Heart left ventricle (tissue), 16 donors: ENCODE measurements at regions not wholly inside any gene's neighbourhood (a gene's known extent, or its start where the extent isn't known, plus 50 kb on each side); places are given as distances from the start of the nearest gene placed in this dataset.

Experiments
- ATAC-seq, 4 donors: fragments of 200-7000 bp; cut with Tn5 transposase; one replicate each; pipeline ENCODE4 v1.9.1; 2020 to 2022; ENCODE audit warnings: moderate library complexity in 4 of 4, mild to moderate bottlenecking in 3 of 4, moderate number of reproducible peaks in 1 of 4
- DNase-seq, 5 donors: peaks; one replicate each; pipeline ENCODE4 v3.0.0-alpha.2; 2020
- H3K27ac ChIP-seq, 12 donors: fragments of 200-600 bp; sonication (generic) in 4 of 12; one replicate each; pipeline versions ENCODE4 v1.5.0 to v1.8.0; 2016 to 2022; ENCODE audit warnings: mild to moderate bottlenecking in 2 of 12
- H3K27me3 ChIP-seq, 9 donors: fragments of 200-600 bp; sonication (generic) in 2 of 9; one replicate each; pipeline versions ENCODE4 v1.5.1 to v1.8.0; 2016 to 2022; ENCODE audit warnings: mild to moderate bottlenecking in 3 of 9
- H3K36me3 ChIP-seq, 9 donors: fragments of 200-600 bp; sonication (generic) in 2 of 9; one replicate each; pipeline versions ENCODE4 v1.5.0 to v1.8.0; 2018 to 2022; ENCODE audit warnings: mild to moderate bottlenecking in 2 of 9
- H3K4me1 ChIP-seq, 12 donors: fragments of 200-600 bp; sonication (generic) in 4 of 12; one replicate each; pipeline versions ENCODE4 v1.5.0 to v1.8.0; 2016 to 2022; ENCODE audit warnings: mild to moderate bottlenecking in 3 of 12
- H3K4me3 ChIP-seq, 12 donors: fragments of 200-600 bp; sonication (generic) in 4 of 12; one replicate each; pipeline versions ENCODE4 v1.5.0 to v1.8.0; 2017 to 2022; ENCODE audit warnings: mild to moderate bottlenecking in 9 of 12, moderate library complexity in 4 of 12
- H3K9me3 ChIP-seq, 12 donors: fragments of 200-600 bp; sonication (generic) in 4 of 12; one replicate each; pipeline versions ENCODE4 v1.5.0 to v1.8.0; 2016 to 2022; ENCODE audit warnings: mild to moderate bottlenecking in 1 of 12
- POLR2A ChIP-seq, 2 donors: fragments of 450-650 bp; IDR thresholded peaks; one replicate each; pipeline ENCODE4 v1.6.1; 2017; ENCODE audit warnings: antibody characterized with exemption in 2 of 2, mild to moderate bottlenecking in 2 of 2, moderate library complexity in 2 of 2
- WGBS, 4 donors: extraction: QIAGEN DNeasy Blood & Tissue Kit in 2 of 4; methylation state at CpG; one replicate each; pipeline versions ENCODE4 v1.1.5 to v1.1.7; 2013 to 2018; 5-methylcytosine and 5-hydroxymethylcytosine counted together
- intact Hi-C, 10 donors: fragments of 100-400 bp; cut with DNase I; formaldehyde crosslinking; loops; one replicate each; pipeline versions ENCODE4 v1.11.1 to v1.14.2; 2022
- TF ChIP-seq, protein P1 (sequence below), 12 donors: fragments of 200-600 bp; sonication (generic) in 4 of 12; IDR thresholded peaks; one replicate each; pipeline versions ENCODE4 v1.5.0 to v1.8.0; 2018 to 2022; ENCODE audit warnings: antibody characterized with exemption in 12 of 12, mild to moderate bottlenecking in 5 of 12
- donor health status: ischemic (EF 13 %, LVEDD 7.1; RV severe dilation, severe dysfunction).
- donor health status: healthy with polysubstance abuse.
- donor health status: DM: no; HTN: yes; CAD: no.
- donor health status: DM: no; HTN: no; CAD: no.
- donor health status: ischemic (EF 25% LVEDD 6.9; RV normal size, moderate dysfunction).
- donor health status: ischemic (EF 25% LVEDD 5.7; RV mildly dilated, moderate dysfunction).
- donor health status: healthy.
- donor health status: DM: yes; HTN: yes; CAD: no.
- donor health status: ischemic (EF 35%, LVEDD 5.7; RV mildly dilated, moderate dysfunction).
- donor health status: nonischemic (EF 11% LVEDD 7.7; RV severe dilation, severe dysfunction).
- donor health status: DM: yes; HTN: yes; CAD: no.
- donor health status: PGD.
- donor health status: ischemic (EF 29% LVEDD 5.4; RV normal size, mild dysfunction).
- donor health status: nonischemic (EF 23%, LVEDD 6.1; RV moderate dilation, normal function).

DNA sequence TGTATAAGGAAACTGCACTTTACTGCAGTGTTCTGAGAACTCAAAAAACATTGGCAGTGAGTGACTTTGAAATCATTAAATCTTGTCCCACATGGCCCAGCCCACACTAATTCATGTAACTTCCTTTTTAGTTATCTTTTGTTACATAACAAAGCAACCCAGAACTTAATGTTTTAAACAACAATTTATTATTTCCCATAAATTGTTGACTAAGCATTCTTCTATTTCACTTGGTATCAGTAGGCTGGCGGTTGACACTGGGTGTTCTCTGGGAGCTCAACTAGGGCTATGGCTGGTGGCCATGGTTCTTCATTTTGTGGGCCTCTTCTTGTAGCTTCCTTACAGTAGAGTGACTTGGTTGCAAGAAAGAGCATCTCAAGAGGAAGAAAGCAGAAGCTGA lies 278.4 kb downstream of the RASEF start:
- Histone ChIP-seq H3K4me1 (no peaks in the 10 kb centered on the region), H3K27ac (no peak overlapping the region), H3K4me3 (no peak overlapping the region), H3K27me3 (no peaks in the 10 kb centered on the region), H3K9me3 (peaks cover 0 to 5% (median 0%) of the 10 kb centered on the region in 12 donors), H3K36me3 (no peaks in the 10 kb centered on the region)
- no peak for ATAC-seq
- 85 to 91% (median 89%) methylated on average over 1 of the region's 1 CpG for WGBS, 4 donors
- TF ChIP-seq POLR2A (IDR thresholded peaks at IDR 0.05), result no peak
- TF ChIP-seq, protein P1, sequence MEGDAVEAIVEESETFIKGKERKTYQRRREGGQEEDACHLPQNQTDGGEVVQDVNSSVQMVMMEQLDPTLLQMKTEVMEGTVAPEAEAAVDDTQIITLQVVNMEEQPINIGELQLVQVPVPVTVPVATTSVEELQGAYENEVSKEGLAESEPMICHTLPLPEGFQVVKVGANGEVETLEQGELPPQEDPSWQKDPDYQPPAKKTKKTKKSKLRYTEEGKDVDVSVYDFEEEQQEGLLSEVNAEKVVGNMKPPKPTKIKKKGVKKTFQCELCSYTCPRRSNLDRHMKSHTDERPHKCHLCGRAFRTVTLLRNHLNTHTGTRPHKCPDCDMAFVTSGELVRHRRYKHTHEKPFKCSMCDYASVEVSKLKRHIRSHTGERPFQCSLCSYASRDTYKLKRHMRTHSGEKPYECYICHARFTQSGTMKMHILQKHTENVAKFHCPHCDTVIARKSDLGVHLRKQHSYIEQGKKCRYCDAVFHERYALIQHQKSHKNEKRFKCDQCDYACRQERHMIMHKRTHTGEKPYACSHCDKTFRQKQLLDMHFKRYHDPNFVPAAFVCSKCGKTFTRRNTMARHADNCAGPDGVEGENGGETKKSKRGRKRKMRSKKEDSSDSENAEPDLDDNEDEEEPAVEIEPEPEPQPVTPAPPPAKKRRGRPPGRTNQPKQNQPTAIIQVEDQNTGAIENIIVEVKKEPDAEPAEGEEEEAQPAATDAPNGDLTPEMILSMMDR (IDR thresholded peaks at IDR 0.05), result no peak
- intact Hi-C loops, result no loop called here
- no peak for DNase-seq

DNA sequence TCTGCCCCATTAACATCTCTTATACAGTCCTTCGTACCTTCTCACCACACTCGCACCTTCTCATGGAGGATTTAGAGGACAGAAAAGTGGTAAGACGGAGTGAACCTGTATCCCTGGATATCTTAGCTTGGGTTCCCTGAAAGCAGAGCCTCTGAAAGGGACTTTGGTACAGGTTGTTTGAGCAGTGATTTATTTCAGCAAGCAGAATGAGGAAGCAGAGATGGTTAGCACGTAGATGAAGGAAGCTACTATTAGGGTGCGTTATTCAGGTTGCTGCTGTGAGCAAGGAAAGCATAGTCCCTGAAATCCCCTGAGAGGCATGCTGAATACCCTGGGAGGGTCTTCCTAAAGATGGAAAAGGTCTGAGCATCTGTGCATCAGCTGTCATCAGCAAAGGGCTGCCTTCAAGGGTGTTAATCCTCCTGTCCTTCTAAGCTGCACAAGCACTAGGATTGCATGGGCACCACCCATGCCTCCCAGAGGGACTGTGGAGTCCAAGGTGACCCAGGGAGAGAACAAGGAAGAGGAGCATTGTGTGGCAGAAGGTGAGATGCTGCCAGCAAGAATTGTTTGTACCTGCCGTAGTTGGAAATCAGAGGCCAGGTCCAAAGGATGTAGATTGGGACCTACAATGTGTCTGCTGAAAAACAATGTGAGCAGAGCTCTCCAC lies 273.7 kb downstream of the RASEF start:
- H3K9me3 ChIP-seq, result peaks cover 0 to 3% (median 0%) of the 10 kb centered on the region in 12 donors
- TF ChIP-seq POLR2A (IDR thresholded peaks at IDR 0.05), result no peak
- TF ChIP-seq, protein P1 (IDR thresholded peaks at IDR 0.05), result no peak
- intact Hi-C loops, result no loop called here
- WGBS, 4 donors, result 89 to 98% (median 93%) methylated on average over 6 of the region's 6 CpGs
- no peaks in the 10 kb centered on the region for H3K27me3 ChIP-seq
- H3K27ac ChIP-seq, result no peak overlapping the region
- H3K4me3 ChIP-seq, result no peak overlapping the region
- no peak for DNase-seq
- H3K4me1 ChIP-seq, result no peaks in the 10 kb centered on the region
- ATAC-seq, result no peak
- no peaks in the 10 kb centered on the region for H3K36me3 ChIP-seq

DNA sequence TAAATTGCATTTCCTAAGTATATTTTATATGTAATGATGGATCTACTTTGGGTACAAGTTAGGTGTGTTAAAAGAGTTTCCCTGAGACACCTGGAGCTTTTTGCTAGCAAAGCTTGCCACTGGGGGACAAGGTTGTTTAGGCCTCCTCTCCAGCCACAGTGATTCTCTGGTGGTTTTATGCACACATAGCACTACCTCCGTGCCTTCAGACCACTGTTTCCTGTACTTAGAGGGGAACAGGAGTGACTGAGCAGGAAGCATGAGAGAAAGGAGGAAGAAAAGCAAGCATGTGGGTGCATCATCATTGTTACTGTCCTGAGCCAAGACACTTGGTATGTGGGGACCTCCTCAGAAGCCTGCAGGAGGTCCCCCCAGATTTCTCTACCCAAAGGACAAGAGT lies 272.1 kb downstream of the RASEF start:
- ATAC-seq (no peak), DNase-seq (no peak)
- intact Hi-C loops, result no loop called here
- no peak overlapping the region for H3K4me3 ChIP-seq
- no peak for TF ChIP-seq POLR2A (IDR thresholded peaks at IDR 0.05)
- TF ChIP-seq, protein P1 (IDR thresholded peaks at IDR 0.05), result no peak
- no peaks in the 10 kb centered on the region for H3K36me3 ChIP-seq
- H3K4me1 ChIP-seq, result no peaks in the 10 kb centered on the region
- H3K27me3 ChIP-seq, result no peaks in the 10 kb centered on the region
- no peaks in the 10 kb centered on the region for H3K9me3 ChIP-seq
- WGBS, 4 donors, result 33 to 46% (median 39%) methylated on average over 1 of the region's 1 CpG
- no peak overlapping the region for H3K27ac ChIP-seq

DNA sequence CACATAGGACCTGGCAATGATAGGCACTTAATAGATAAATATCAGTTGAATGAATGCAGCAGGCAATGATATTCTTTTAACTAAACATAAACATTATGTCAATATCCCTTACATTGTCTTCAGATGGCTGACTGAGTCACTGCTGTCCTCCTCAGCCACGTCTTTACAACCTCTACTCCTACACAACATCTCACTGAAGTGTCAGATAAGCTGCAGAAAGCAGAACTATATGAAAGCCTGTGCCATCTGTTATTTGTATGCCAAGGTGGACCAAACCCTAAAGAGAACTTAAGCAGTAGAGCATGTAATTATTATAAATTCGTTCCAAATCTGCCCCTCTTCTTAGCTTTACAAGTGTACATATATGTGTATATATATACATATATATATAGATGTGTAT lies 271.2 kb downstream of the RASEF start:
- Histone ChIP-seq H3K27me3 (no peaks in the 10 kb centered on the region), H3K4me3 (no peak overlapping the region), H3K36me3 (no peaks in the 10 kb centered on the region), H3K27ac (no peak overlapping the region), H3K4me1 (no peaks in the 10 kb centered on the region), H3K9me3 (no peaks in the 10 kb centered on the region)
- no peak for ATAC-seq
- TF ChIP-seq POLR2A (IDR thresholded peaks at IDR 0.05), result no peak
- TF ChIP-seq, protein P1 (IDR thresholded peaks at IDR 0.05), result no peak
- WGBS, 4 donors, result 53 to 77% (median 72%) methylated on average over 2 of the region's 2 CpGs
- intact Hi-C loops, result no loop called here
- no peak for DNase-seq
